HG03139 (cell line): ENCODE measurements at regions not wholly inside any gene's neighbourhood (a gene's known extent, or its start where the extent isn't known, plus 50 kb on each side); places are given as distances from the start of the nearest gene placed in this dataset.

ENCODE experiments used
- ATAC-seq: cut with Tn5 transposase; IDR thresholded peaks from one replicate; pipeline ENCODE4 v1.9.1; 2021; ENCODE audit not compliant: unreplicated experiment

DNA sequence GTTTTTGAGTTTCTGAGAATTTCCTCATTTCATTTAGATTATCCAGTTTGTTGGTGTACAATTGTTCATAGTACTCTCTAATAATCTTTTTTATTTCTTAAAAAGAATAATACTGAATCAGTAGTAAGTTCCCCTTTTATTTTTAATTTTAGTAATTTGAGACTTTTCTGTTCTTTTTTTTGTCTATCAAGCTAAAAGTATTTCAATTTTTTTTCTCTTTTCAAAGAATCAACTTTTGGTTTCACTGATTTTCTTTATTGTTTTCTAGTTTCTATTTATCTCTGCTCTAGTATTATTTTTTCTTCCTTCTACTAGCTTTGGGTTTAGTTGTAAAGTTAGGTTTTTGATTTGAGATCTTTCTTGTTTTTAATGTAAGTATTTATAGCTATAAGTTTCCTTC, 60.6 kb upstream of the ARL15 start:
- no peak for ATAC-seq

DNA sequence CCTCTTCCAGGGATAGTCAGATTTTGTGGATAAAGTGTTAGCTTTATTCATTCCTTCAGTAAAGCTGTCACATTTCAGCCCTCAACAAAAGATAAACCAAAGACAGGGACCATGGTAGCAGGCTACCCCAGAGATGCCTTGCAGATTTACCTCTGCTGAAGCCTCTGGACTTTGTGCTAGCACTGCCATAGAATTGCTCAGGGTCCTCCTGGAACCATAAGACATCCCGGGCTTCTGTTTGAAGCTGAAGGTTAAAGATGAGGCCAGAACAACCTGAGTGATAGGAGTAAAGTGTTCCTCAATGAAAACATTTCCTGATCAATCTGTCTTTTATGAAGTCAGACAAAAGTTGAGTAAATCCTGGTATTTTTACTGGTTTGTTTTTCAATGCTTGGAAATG, 57.5 kb upstream of the ARL15 start:
- no peak for ATAC-seq

DNA sequence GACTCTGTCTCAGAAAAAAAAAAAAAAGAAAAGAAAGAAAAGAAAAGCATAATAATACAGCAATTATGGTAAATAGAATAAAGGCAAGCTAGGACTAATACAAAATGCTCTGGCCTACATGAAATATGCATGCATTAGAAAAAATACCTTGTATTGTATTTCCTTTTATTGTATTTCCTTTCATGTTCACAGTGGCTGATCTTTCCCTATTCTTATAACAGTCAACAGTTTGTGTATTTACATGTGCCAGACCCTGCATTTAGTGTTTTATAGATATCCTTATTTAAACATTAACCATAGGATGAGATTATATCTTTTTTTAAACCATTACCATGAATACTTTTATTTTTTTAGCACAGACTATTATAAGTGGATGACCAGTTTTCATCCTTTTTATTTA, 56.3 kb upstream of the ARL15 start:
- ATAC-seq = no peak

DNA sequence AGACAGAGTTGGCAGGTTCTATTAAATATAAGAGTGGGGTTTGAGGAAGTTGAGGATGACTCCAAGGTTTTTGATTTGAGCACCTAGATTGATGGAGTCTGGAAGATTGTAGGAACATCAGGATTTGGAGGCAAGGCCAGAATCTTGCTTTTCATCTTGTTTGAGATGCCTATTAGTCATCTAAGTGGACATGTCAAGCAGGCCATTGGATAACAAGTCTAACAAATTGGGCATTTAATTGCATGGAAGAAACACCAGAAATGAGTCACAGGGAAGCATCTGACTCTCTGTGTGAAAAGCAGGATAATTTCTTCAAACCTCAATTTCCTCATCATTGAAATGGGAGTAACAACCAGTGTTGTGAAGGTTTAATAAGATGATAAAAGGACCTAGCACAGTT, 53.3 kb upstream of the ARL15 start:
- no peak for ATAC-seq

DNA sequence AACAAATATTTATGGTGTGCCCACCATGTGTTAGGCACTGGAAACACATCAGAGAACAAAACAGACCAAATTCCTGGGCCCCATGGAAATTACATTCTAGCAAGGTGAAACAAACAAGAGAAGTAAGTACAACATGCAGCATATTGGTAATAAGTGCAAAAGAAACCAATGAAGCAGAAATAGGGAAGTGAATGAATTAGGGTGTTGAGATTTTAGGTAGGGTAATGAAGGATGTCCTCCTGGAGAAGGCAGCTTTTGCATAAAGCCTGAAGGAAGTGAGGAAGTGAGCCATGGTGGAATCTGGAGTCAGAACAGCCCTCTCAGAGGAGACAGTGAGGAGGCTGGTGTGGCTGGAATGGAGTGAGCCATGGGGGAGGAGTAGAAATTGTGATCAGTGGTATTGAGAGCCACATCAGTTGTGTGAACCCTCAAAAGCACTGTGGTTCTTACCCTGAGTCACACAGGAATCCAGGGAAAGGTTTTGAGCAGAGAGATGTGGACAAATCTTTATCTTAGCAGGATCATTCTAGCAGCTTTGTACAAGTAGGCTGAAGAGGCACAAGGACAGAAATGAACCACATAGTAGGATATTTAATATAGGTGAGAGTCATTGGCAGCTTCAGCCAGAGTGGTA, 52.7 kb upstream of the ARL15 start:
- no peak for ATAC-seq

DNA sequence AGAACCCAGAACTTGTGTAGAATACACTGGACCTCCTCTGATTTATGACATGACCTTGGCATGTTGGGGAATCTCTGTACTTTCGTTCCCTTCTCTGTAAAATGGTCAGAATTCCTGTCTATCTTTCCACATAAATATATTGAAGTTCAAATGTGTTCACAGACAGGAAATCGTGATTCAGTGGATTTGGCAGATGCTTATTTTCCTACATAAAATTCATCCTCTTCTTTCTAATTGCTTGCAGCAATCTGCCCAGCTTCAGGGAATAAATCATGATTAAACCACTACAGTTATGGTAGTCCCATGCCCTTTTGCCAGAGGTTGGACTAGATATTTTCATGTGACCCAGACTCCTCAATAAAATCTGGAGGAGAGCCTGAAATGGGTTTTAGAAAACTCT, 52.1 kb upstream of the ARL15 start:
- ATAC-seq = no peak

DNA sequence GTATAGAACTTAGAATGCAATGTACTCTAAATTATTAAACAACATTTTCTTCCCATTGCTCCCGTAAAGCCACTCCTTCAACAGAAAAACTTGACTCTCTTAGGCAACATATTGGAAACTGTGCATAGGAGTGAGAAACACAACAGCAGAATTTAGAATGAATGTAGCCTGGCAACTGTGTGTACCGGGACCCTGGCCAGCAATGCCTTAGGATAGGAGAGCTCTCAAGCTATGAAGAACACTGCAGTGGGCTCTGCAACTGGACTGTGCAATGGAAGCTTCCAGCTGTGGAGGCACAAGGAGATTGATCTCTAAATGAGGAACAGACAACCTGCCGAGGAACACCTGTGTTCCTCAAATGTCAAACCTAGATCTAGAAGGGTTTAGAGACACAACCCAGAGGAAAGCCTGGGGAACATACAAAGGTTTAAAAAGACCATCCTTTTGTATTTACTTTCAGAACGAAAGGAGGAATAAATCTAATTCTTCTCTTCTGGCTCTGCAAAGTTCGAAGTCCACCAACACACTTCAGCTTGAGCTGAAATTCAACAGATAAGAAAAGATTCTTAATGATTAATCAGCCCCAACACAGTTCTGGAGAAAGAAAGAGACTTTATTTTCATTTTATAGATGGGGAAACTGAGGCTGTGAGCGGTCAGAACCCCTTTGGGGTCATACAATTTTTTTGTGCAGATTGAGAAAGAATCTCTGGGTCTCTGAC, 51.5 kb upstream of the ARL15 start:
- no peak for ATAC-seq

DNA sequence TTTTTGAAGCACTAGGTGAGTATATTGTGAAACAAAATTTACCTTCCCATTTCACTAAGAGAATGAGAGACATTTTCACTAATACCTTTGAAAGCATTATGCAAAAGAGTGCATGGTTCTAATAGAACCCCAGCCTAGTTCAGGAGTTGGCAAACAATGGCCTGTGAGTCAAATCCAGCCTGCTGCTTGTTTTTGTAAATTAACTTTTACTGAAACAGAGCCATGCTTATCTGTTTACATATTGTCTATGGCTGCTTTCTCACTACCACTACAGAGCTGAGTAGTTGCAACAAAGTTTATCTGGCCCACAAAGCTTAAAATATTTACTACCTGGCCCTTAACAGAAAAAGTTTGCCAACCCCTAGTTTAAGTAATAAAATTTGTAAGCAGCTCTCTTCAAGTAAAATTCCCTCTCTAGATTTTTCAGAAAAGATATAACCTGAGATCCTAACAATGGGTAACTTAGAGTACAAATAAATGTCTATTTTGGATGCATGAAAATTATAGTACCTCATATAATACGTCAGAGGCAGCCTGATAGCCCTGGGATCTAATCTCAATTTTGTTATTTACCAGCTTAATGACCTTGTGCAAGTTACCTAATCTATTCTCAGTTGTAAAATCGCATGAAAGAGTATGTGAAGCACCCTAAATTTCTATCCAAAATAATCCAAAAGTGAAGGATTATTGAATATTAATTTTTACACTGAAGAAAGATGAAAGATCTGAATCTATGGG, 50.7 kb upstream of the ARL15 start:
- ATAC-seq = no peak
